Adrenal gland (tissue), 9 donors: ENCODE measurements at regions not wholly inside any gene's neighbourhood (a gene's known extent, or its start where the extent isn't known, plus 50 kb on each side); places are given as distances from the start of the nearest gene placed in this dataset.

Source experiments
- DNase-seq, 7 donors: peaks; one replicate each; pipeline ENCODE4 v3.0.0-alpha.2; 2019 to 2020
- H3K27ac ChIP-seq, 5 donors: fragments of 200-600 bp; sonication (generic) in 4 of 5; 1 replicate in 3 of 5; 2 replicates in 2 of 5; pipeline versions ENCODE4 v1.5.1 to v1.8.0; 2016 to 2020; ENCODE audit warnings: mild to moderate bottlenecking in 1 of 5
- H3K27me3 ChIP-seq: fragments of 200-600 bp; 2 replicates; pipeline ENCODE4 v1.8.0; 2021
- H3K36me3 ChIP-seq, 2 donors: fragments of 200-600 bp; replicated peaks in 1 of 2; 1 replicate in 1 of 2; 2 replicates in 1 of 2; pipeline versions ENCODE4 v1.5.1 to v1.8.0; 2018 to 2022
- H3K4me1 ChIP-seq, 2 donors: fragments of 200-600 bp; replicated peaks in 1 of 2; 1 replicate in 1 of 2; 2 replicates in 1 of 2; pipeline versions ENCODE4 v1.5.1 to v1.8.0; 2018 to 2021
- H3K4me3 ChIP-seq, 4 donors: fragments of 200-600 bp; sonication (generic) in 3 of 4; one replicate each; pipeline ENCODE4 v1.5.1; 2016 to 2018
- H3K9me3 ChIP-seq, 3 donors: fragments of 200-600 bp; sonication (generic) in 1 of 3; replicated peaks in 1 of 3; 1 replicate in 2 of 3; 2 replicates in 1 of 3; pipeline versions ENCODE4 v1.5.1 to v1.8.0; 2016 to 2021
- POLR2A ChIP-seq, 2 donors: fragments of 450-650 bp; IDR thresholded peaks; one replicate each; pipeline ENCODE4 v1.6.1; 2017; ENCODE audit warnings: antibody characterized with exemption in 2 of 2, mild to moderate bottlenecking in 2 of 2, moderate library complexity in 1 of 2
- WGBS, 4 donors: extraction: QIAGEN DNeasy Blood & Tissue Kit in 2 of 4; methylation state at CpG; one replicate each; pipeline versions ENCODE4 v1.1.5 to v1.1.7; 2013 to 2017; 5-methylcytosine and 5-hydroxymethylcytosine counted together
- intact Hi-C, 2 donors: fragments of 100-400 bp; cut with DNase I; formaldehyde crosslinking; loops; one replicate each; pipeline versions ENCODE4 v1.14.1 to v1.15.0; 2022 to 2023
- TF ChIP-seq, protein P1 (sequence below), 6 experiments: fragments of 450-650 bp in 4 of 6; fragments of 200-600 bp in 2 of 6; sonication (generic) in 1 of 6; IDR thresholded peaks; 1 replicate in 5 of 6; 2 replicates in 1 of 6; pipeline versions ENCODE4 v1.5.1 to v1.8.0; 2016 to 2021; ENCODE audit warnings: antibody characterized with exemption in 6 of 6, mild to moderate bottlenecking in 2 of 6, moderate library complexity in 1 of 6
- donor health status: healthy with polysubstance abuse.
- donor health status: Bipolar disorder and iron deficiency.
- donor health status: DM: yes; HTN: yes; CAD: no.
- donor health status: DM: no; HTN: no; CAD: no.
- donor health status: DM: no; HTN: no; CAD: no.

DNA sequence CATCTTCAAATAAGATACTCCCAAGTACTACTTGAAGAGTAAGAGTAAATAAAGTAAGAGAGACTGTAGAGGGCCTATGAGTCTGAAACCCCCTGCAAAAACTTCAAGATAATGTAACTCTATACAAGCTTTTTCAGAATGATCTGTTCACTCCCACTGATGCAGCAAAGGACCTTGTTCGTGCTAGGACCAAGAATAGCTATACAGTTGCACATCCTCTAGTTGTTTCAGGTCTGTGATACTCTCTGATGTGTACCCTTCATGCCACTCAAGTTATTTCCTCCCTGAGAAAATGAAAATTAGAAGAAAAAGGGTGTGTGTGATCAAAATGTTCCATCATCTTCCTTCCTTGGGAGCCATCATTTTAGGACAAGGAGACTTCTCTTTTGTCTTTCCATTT lies 204.4 kb downstream of the ALX1 start:
- intact Hi-C loops: no loop called here
- DNase-seq: no peak
- Histone ChIP-seq H3K27ac (no peak overlapping the region), H3K4me3 (no peak overlapping the region), H3K9me3 (no peaks in the 10 kb centered on the region), H3K4me1 (no peaks in the 10 kb centered on the region), H3K36me3 (no peaks in the 10 kb centered on the region), H3K27me3 (no peaks in the 10 kb centered on the region)
- WGBS, 4 donors: 52 to 85% (median 67%) methylated on average over 1 of the region's 1 CpG
- no peak for TF ChIP-seq POLR2A (IDR thresholded peaks at IDR 0.05)
- TF ChIP-seq, protein P1, sequence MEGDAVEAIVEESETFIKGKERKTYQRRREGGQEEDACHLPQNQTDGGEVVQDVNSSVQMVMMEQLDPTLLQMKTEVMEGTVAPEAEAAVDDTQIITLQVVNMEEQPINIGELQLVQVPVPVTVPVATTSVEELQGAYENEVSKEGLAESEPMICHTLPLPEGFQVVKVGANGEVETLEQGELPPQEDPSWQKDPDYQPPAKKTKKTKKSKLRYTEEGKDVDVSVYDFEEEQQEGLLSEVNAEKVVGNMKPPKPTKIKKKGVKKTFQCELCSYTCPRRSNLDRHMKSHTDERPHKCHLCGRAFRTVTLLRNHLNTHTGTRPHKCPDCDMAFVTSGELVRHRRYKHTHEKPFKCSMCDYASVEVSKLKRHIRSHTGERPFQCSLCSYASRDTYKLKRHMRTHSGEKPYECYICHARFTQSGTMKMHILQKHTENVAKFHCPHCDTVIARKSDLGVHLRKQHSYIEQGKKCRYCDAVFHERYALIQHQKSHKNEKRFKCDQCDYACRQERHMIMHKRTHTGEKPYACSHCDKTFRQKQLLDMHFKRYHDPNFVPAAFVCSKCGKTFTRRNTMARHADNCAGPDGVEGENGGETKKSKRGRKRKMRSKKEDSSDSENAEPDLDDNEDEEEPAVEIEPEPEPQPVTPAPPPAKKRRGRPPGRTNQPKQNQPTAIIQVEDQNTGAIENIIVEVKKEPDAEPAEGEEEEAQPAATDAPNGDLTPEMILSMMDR (IDR thresholded peaks at IDR 0.05): no peak

DNA sequence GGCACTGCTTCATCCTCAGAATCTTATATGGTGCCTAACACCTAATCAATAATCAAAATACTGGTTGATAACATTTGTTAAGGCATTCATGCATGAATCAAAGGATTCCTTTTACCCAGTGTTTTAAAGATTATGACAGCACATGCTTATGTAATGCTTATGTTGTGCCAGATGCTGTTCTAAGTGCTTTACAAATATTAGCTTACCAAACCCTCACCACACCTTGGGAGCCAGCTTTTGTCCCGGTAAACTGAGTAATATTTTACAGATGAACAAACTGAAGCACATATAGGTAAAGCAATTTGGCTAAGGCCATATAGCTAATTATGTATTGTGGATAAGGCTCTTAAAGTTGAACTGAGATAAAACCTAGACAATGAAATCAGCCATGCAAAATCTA lies 209.2 kb downstream of the ALX1 start:
- 55 to 88% (median 83%) methylated on average over 1 of the region's 1 CpG for WGBS, 4 donors
- H3K9me3 ChIP-seq: no peaks in the 10 kb centered on the region

DNA sequence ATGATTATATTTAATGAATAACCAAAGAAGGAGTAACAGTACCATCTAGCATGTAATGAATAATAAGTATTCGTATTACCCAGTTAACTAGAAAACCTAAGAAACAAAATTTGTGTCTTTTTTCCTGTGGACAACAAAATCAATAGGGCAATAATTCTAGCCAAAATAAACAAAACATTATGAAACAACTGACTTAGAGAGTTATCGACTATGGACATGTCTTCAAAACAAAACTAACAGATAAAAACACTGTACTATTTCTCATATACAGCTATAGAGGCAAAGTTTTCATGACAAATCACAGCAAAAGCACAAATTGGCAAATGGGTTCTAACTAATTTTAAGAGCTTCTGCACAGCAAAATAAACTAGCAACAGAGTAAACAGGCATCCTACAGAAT lies 224.1 kb downstream of the ALX1 start:
- H3K4me1 ChIP-seq: no peaks in the 10 kb centered on the region
- no peak for TF ChIP-seq POLR2A (IDR thresholded peaks at IDR 0.05)
- TF ChIP-seq, protein P1 (IDR thresholded peaks at IDR 0.05): no peak
- H3K4me3 ChIP-seq: no peak overlapping the region
- H3K9me3 ChIP-seq: no peaks in the 10 kb centered on the region
- DNase-seq: no peak
- H3K27ac ChIP-seq: no peak overlapping the region
- 64 to 88% (median 78%) methylated on average over 2 of the region's 2 CpGs for WGBS, 4 donors
- no peaks in the 10 kb centered on the region for H3K36me3 ChIP-seq
- no peaks in the 10 kb centered on the region for H3K27me3 ChIP-seq
- intact Hi-C loops: no loop called here

More for the DNA sequence above, 209.2 kb downstream of the ALX1 start:
- H3K27ac ChIP-seq: no peak overlapping the region
- H3K4me1 ChIP-seq: no peaks in the 10 kb centered on the region
- no peak for TF ChIP-seq POLR2A (IDR thresholded peaks at IDR 0.05)
- intact Hi-C loops: no loop called here
- no peaks in the 10 kb centered on the region for H3K27me3 ChIP-seq
- H3K4me3 ChIP-seq: no peak overlapping the region
- no peak for DNase-seq
- H3K36me3 ChIP-seq: no peaks in the 10 kb centered on the region

DNA sequence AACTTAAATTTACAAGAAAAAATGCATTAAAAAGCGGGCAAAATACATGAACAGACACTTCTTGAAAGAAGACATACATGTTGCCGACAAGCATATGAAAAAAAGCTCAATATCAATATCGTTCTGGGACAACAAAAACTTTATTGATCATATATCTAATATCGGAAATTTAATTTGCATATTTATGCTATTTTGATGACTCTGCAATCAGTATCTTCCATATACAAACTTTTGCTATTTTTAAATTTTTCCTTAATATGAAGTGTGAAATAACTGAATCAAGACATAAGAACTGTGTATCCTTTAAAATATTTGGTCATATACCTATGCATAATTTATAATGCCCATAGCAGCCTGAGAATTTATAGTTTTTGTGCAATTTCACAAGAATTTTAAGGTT lies 224.6 kb downstream of the ALX1 start:
- TF ChIP-seq, protein P1 (IDR thresholded peaks at IDR 0.05): no peak
- no peak for TF ChIP-seq POLR2A (IDR thresholded peaks at IDR 0.05)
- DNase-seq: no peak
- Histone ChIP-seq H3K4me3 (no peak overlapping the region), H3K27ac (no peak overlapping the region), H3K9me3 (no peaks in the 10 kb centered on the region), H3K27me3 (no peaks in the 10 kb centered on the region), H3K36me3 (no peaks in the 10 kb centered on the region), H3K4me1 (no peaks in the 10 kb centered on the region)
- 75 to 88% (median 80%) methylated on average over 4 of the region's 4 CpGs for WGBS, 4 donors
- intact Hi-C loops: no loop called here

DNA sequence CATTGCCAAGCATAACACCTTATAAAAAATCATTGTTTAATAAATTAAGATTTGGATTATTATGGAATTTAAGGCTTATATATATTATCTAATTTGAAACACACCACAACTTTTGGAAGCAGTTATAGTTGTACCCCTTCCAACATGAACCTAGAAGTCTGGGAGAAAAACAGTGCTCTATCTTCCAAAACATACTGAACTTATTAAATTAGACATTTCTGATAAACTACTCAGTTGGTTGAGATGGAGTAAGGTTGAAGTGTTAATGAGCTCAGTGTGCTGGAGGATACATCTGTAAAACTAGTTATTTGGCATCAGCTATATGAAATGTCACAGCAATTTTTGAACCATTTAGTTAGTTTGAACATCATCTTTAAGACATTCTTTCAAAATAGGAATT lies 227.4 kb downstream of the ALX1 start:
- intact Hi-C loops: no loop called here

More for the DNA sequence above, 227.4 kb downstream of the ALX1 start:
- Histone ChIP-seq H3K27ac (no peak overlapping the region), H3K4me1 (no peaks in the 10 kb centered on the region), H3K36me3 (no peaks in the 10 kb centered on the region), H3K4me3 (no peak overlapping the region), H3K9me3 (no peaks in the 10 kb centered on the region), H3K27me3 (no peaks in the 10 kb centered on the region)
- no peak for DNase-seq
- TF ChIP-seq POLR2A (IDR thresholded peaks at IDR 0.05): no peak
- TF ChIP-seq, protein P1 (IDR thresholded peaks at IDR 0.05): no peak
